Stimulated activated CD8-positive, alpha-beta memory T cell treated with anti-CD3 and anti-CD28 coated beads, Interleukin-7, amount 100 ng/mL, for 48 hours (primary cell): ENCODE measurements at regions not wholly inside any gene's neighbourhood (a gene's known extent, or its start where the extent isn't known, plus 50 kb on each side); places are given as distances from the start of the nearest gene placed in this dataset.
"Not testable (repeated sequence)": the region's sequence is repeated elsewhere in the genome, so short reads cannot be mapped to it uniquely, and the experiment has no call there.

Experiments
- DNase-seq, 2 donors: peaks; one replicate each; pipeline ENCODE4 v3.0.0-alpha.2; 2020; ENCODE audit warnings: low read depth in 1 of 2; ENCODE audit errors: extremely low read depth in 1 of 2

- DNase-seq, result no peak
Observed at GRCh38 chr2:175621821-175622220, 380.2 kb downstream of the LNPK start.

GRCh38 chr2:175620106-175620505, 382.0 kb downstream of the LNPK start:
- DNase-seq, result no peak

GRCh38 chr2:175619179-175620045, 382.7 kb downstream of the LNPK start:
- no peak for DNase-seq

- DNase-seq, result no peak
Observed at GRCh38 chr2:175612280-175612679, 389.8 kb downstream of the LNPK start.

- no peak for DNase-seq
Observed at GRCh38 chr2:175606010-175606841, 395.8 kb downstream of the LNPK start.

GRCh38 chr2:175605640-175606009, 396.4 kb downstream of the LNPK start:
- no peak for DNase-seq

GRCh38 chr2:175601969-175602368, 400.1 kb downstream of the LNPK start:
- DNase-seq, result no peak

- no peak for DNase-seq
Observed at GRCh38 chr2:175599966-175600831, 401.9 kb downstream of the LNPK start.

- DNase-seq, result no peak
Observed at GRCh38 chr2:175597286-175597685, 404.8 kb downstream of the LNPK start.

GRCh38 chr2:175595139-175595538, 406.9 kb downstream of the LNPK start:
- DNase-seq, result no peak

GRCh38 chr2:175593686-175594525, 408.2 kb downstream of the LNPK start:
- DNase-seq, result not testable (repeated sequence)

- DNase-seq, result not testable (repeated sequence)
Observed at GRCh38 chr2:175588213-175588612, 406.7 kb upstream of the ATP5MC3 start.

GRCh38 chr2:175585496-175585895, 404.0 kb upstream of the ATP5MC3 start:
- DNase-seq, result no peak

- DNase-seq, result no peak
Observed at GRCh38 chr2:175580652-175581051, 399.1 kb upstream of the ATP5MC3 start.

- no peak for DNase-seq
Observed at GRCh38 chr2:175579646-175580045, 398.1 kb upstream of the ATP5MC3 start.

- DNase-seq, result no peak
Observed at GRCh38 chr2:175577368-175577970, 396.0 kb upstream of the ATP5MC3 start.

- DNase-seq, result no peak
Observed at GRCh38 chr2:175576875-175577274, 395.4 kb upstream of the ATP5MC3 start.

GRCh38 chr2:175576270-175576669, 394.8 kb upstream of the ATP5MC3 start:
- no peak for DNase-seq

GRCh38 chr2:175575346-175576258, 394.1 kb upstream of the ATP5MC3 start:
- DNase-seq, result no peak
